ENCODE measurements at regions not wholly inside any gene's neighbourhood (a gene's known extent, or its start where the extent isn't known, plus 50 kb on each side); places are given as distances from the start of the nearest gene placed in this dataset.

- DNase-seq (ENCODE audit: low spot score) = no peak
- H2AK5ac ChIP-seq (ENCODE audit: low read depth, low read length) = no peak overlapping the region
- no peak overlapping the region for H2BK12ac ChIP-seq (ENCODE audit: low read length)
- H2AFZ ChIP-seq (ENCODE audit: low read length) = no peak overlapping the region
- no peak overlapping the region for H4K8ac ChIP-seq (ENCODE audit: low read depth, low read length)
- no peak overlapping the region for H2BK120ac ChIP-seq (ENCODE audit: low read depth, low read length)
- no peaks in the 10 kb centered on the region for H3K9me3 ChIP-seq (replicated peaks in 1 of 2; ENCODE audit: control insufficient read depth in 2 of 2, insufficient read depth in 1 of 2, low read depth in 1 of 2, low read length in 2 of 2)
- H3K27me3 ChIP-seq (ENCODE audit: control insufficient read depth in 3 of 3, insufficient read depth in 3 of 3, low read depth in 1 of 3, low read length in 3 of 3) = peaks cover 0 to 32% (median 0%) of the 10 kb centered on the region in 3 experiments
- no peaks in the 10 kb centered on the region for H3K36me3 ChIP-seq (replicated peaks in 1 of 2; ENCODE audit: control insufficient read depth in 2 of 2, insufficient read depth in 2 of 2, low read length in 2 of 2)
- H3K4me1 ChIP-seq (ENCODE audit: control insufficient read depth in 2 of 2, insufficient read depth in 1 of 2, low read depth in 1 of 2, low read length in 2 of 2) = peaks cover 0 to 7% of the 10 kb centered on the region in 2 donors
- H2BK15ac ChIP-seq (ENCODE audit: low read length) = no peak overlapping the region
- WGBS, 2 donors (ENCODE audit: extremely low coverage in 2 of 2, insufficient read length in 2 of 2, insufficient replicate concordance in 1 of 2) = no CpG with 5 or more reads among the region's 6 CpGs
- no peak overlapping the region for H2BK5ac ChIP-seq (ENCODE audit: low read length)
- H3K9ac ChIP-seq (ENCODE audit: low read depth, low read length, poor library complexity) = no peak overlapping the region
- no peaks in the 10 kb centered on the region for H3K79me1 ChIP-seq (ENCODE audit: low read depth, low read length)
- no peak overlapping the region for H4K91ac ChIP-seq (ENCODE audit: low read depth, low read length, poor library complexity)
- no peak overlapping the region for H3K14ac ChIP-seq (ENCODE audit: low read length)
- H3K23ac ChIP-seq (ENCODE audit: low read depth, low read length, poor library complexity) = no peak overlapping the region
- H3K18ac ChIP-seq (ENCODE audit: low read length) = no peak overlapping the region
- no peak overlapping the region for H3K27ac ChIP-seq (replicated peaks; ENCODE audit: low read length)
- no peak overlapping the region for H3K4me3 ChIP-seq (ENCODE audit: low read length in 2 of 2)
- H3K4ac ChIP-seq (ENCODE audit: low read length) = no peak overlapping the region
- H3K4me2 ChIP-seq (ENCODE audit: insufficient read depth, low read length, poor library complexity, severe bottlenecking) = no peak overlapping the region
Measured at GRCh38 chr17:45689451-45689850, 94.7 kb upstream of the CRHR1 start.

- Histone ChIP-seq H3K4me2 (ENCODE audit: insufficient read depth, low read length, poor library complexity, severe bottlenecking) (no peak overlapping the region), H3K4me1 (ENCODE audit: control insufficient read depth in 2 of 2, insufficient read depth in 1 of 2, low read depth in 1 of 2, low read length in 2 of 2) (peaks cover 0 to 7% of the 10 kb centered on the region in 2 donors), H3K23ac (ENCODE audit: low read depth, low read length, poor library complexity) (no peak overlapping the region), H3K4ac (ENCODE audit: low read length) (no peak overlapping the region), H3K27me3 (ENCODE audit: control insufficient read depth in 3 of 3, insufficient read depth in 3 of 3, low read depth in 1 of 3, low read length in 3 of 3) (peaks cover 0 to 31% (median 0%) of the 10 kb centered on the region in 3 experiments), H2BK12ac (ENCODE audit: low read length) (no peak overlapping the region), H3K79me1 (ENCODE audit: low read depth, low read length) (no peaks in the 10 kb centered on the region), H3K9ac (ENCODE audit: low read depth, low read length, poor library complexity) (no peak overlapping the region), H2BK120ac (ENCODE audit: low read depth, low read length) (no peak overlapping the region), H3K9me3 (replicated peaks in 1 of 2; ENCODE audit: control insufficient read depth in 2 of 2, insufficient read depth in 1 of 2, low read depth in 1 of 2, low read length in 2 of 2) (no peaks in the 10 kb centered on the region), H2AK5ac (ENCODE audit: low read depth, low read length) (no peak overlapping the region), H4K91ac (ENCODE audit: low read depth, low read length, poor library complexity) (no peak overlapping the region), H2BK5ac (ENCODE audit: low read length) (no peak overlapping the region), H2BK15ac (ENCODE audit: low read length) (no peak overlapping the region), H3K14ac (ENCODE audit: low read length) (no peak overlapping the region), H2AFZ (ENCODE audit: low read length) (no peak overlapping the region), H4K8ac (ENCODE audit: low read depth, low read length) (no peak overlapping the region), H3K27ac (replicated peaks; ENCODE audit: low read length) (no peak overlapping the region), H3K4me3 (ENCODE audit: low read length in 2 of 2) (no peak overlapping the region), H3K18ac (ENCODE audit: low read length) (no peak overlapping the region), H3K36me3 (replicated peaks in 1 of 2; ENCODE audit: control insufficient read depth in 2 of 2, insufficient read depth in 2 of 2, low read length in 2 of 2) (no peaks in the 10 kb centered on the region)
- DNase-seq (ENCODE audit: low spot score) = no peak
- WGBS, 2 donors (ENCODE audit: extremely low coverage in 2 of 2, insufficient read length in 2 of 2, insufficient replicate concordance in 1 of 2) = no CpG with 5 or more reads among the region's 13 CpGs
Measured at GRCh38 chr17:45690625-45691275, 93.4 kb upstream of the CRHR1 start.

GRCh38 chr17:45692661-45693060, 91.5 kb upstream of the CRHR1 start:
- Histone ChIP-seq H3K27ac (replicated peaks; ENCODE audit: low read length) (no peak overlapping the region), H3K14ac (ENCODE audit: low read length) (no peak overlapping the region), H2BK120ac (ENCODE audit: low read depth, low read length) (no peak overlapping the region), H3K79me1 (ENCODE audit: low read depth, low read length) (no peaks in the 10 kb centered on the region), H2BK5ac (ENCODE audit: low read length) (no peak overlapping the region), H2AFZ (ENCODE audit: low read length) (no peak overlapping the region), H3K36me3 (replicated peaks in 1 of 2; ENCODE audit: control insufficient read depth in 2 of 2, insufficient read depth in 2 of 2, low read length in 2 of 2) (no peaks in the 10 kb centered on the region), H3K4me3 (ENCODE audit: low read length in 2 of 2) (no peak overlapping the region), H3K4ac (ENCODE audit: low read length) (no peak overlapping the region), H3K18ac (ENCODE audit: low read length) (no peak overlapping the region), H3K27me3 (ENCODE audit: control insufficient read depth in 3 of 3, insufficient read depth in 3 of 3, low read depth in 1 of 3, low read length in 3 of 3) (peaks cover 0 to 31% (median 0%) of the 10 kb centered on the region in 3 experiments), H3K4me1 (ENCODE audit: control insufficient read depth in 2 of 2, insufficient read depth in 1 of 2, low read depth in 1 of 2, low read length in 2 of 2) (peaks cover 0 to 7% of the 10 kb centered on the region in 2 donors), H4K91ac (ENCODE audit: low read depth, low read length, poor library complexity) (no peak overlapping the region), H3K23ac (ENCODE audit: low read depth, low read length, poor library complexity) (no peak overlapping the region), H4K8ac (ENCODE audit: low read depth, low read length) (no peak overlapping the region), H3K9ac (ENCODE audit: low read depth, low read length, poor library complexity) (no peak overlapping the region), H2BK12ac (ENCODE audit: low read length) (no peak overlapping the region), H2BK15ac (ENCODE audit: low read length) (no peak overlapping the region), H3K4me2 (ENCODE audit: insufficient read depth, low read length, poor library complexity, severe bottlenecking) (no peak overlapping the region), H2AK5ac (ENCODE audit: low read depth, low read length) (no peak overlapping the region), H3K9me3 (replicated peaks in 1 of 2; ENCODE audit: control insufficient read depth in 2 of 2, insufficient read depth in 1 of 2, low read depth in 1 of 2, low read length in 2 of 2) (no peaks in the 10 kb centered on the region)
- DNase-seq (ENCODE audit: low spot score) = no peak
- WGBS, 2 donors (ENCODE audit: extremely low coverage in 2 of 2, insufficient read length in 2 of 2, insufficient replicate concordance in 1 of 2) = no CpG with 5 or more reads among the region's 4 CpGs

- no peak overlapping the region for H3K9ac ChIP-seq (ENCODE audit: low read depth, low read length, poor library complexity)
- peaks cover 0 to 35% (median 0%) of the 10 kb centered on the region in 3 experiments for H3K27me3 ChIP-seq (ENCODE audit: control insufficient read depth in 3 of 3, insufficient read depth in 3 of 3, low read depth in 1 of 3, low read length in 3 of 3)
- H3K79me1 ChIP-seq (ENCODE audit: low read depth, low read length) = no peaks in the 10 kb centered on the region
- no peak overlapping the region for H3K4me3 ChIP-seq (ENCODE audit: low read length in 2 of 2)
- H3K18ac ChIP-seq (ENCODE audit: low read length) = no peak overlapping the region
- H3K4me1 ChIP-seq (ENCODE audit: control insufficient read depth in 2 of 2, insufficient read depth in 1 of 2, low read depth in 1 of 2, low read length in 2 of 2) = peaks cover 0 to 3% of the 10 kb centered on the region in 2 donors
- H2BK5ac ChIP-seq (ENCODE audit: low read length) = no peak overlapping the region
- no peak overlapping the region for H4K8ac ChIP-seq (ENCODE audit: low read depth, low read length)
- no peak for DNase-seq (ENCODE audit: low spot score)
- H2BK12ac ChIP-seq (ENCODE audit: low read length) = no peak overlapping the region
- H2BK15ac ChIP-seq (ENCODE audit: low read length) = no peak overlapping the region
- no peaks in the 10 kb centered on the region for H3K9me3 ChIP-seq (replicated peaks in 1 of 2; ENCODE audit: control insufficient read depth in 2 of 2, insufficient read depth in 1 of 2, low read depth in 1 of 2, low read length in 2 of 2)
- H3K23ac ChIP-seq (ENCODE audit: low read depth, low read length, poor library complexity) = no peak overlapping the region
- H2AFZ ChIP-seq (ENCODE audit: low read length) = no peak overlapping the region
- no peak overlapping the region for H4K91ac ChIP-seq (ENCODE audit: low read depth, low read length, poor library complexity)
- H2BK120ac ChIP-seq (ENCODE audit: low read depth, low read length) = no peak overlapping the region
- H3K4ac ChIP-seq (ENCODE audit: low read length) = no peak overlapping the region
- no peak overlapping the region for H3K4me2 ChIP-seq (ENCODE audit: insufficient read depth, low read length, poor library complexity, severe bottlenecking)
- no peaks in the 10 kb centered on the region for H3K36me3 ChIP-seq (replicated peaks in 1 of 2; ENCODE audit: control insufficient read depth in 2 of 2, insufficient read depth in 2 of 2, low read length in 2 of 2)
- no peak overlapping the region for H2AK5ac ChIP-seq (ENCODE audit: low read depth, low read length)
- H3K27ac ChIP-seq (replicated peaks; ENCODE audit: low read length) = no peak overlapping the region
- H3K14ac ChIP-seq (ENCODE audit: low read length) = no peak overlapping the region
Measured at GRCh38 chr17:45693792-45694191, 90.3 kb upstream of the CRHR1 start.
